ENCODE measurements at regions not wholly inside any gene's neighbourhood (a gene's known extent, or its start where the extent isn't known, plus 50 kb on each side); places are given as distances from the start of the nearest gene placed in this dataset.
"Not testable (repeated sequence)": the region's sequence is repeated elsewhere in the genome, so short reads cannot be mapped to it uniquely, and the experiment has no call there.

DNA sequence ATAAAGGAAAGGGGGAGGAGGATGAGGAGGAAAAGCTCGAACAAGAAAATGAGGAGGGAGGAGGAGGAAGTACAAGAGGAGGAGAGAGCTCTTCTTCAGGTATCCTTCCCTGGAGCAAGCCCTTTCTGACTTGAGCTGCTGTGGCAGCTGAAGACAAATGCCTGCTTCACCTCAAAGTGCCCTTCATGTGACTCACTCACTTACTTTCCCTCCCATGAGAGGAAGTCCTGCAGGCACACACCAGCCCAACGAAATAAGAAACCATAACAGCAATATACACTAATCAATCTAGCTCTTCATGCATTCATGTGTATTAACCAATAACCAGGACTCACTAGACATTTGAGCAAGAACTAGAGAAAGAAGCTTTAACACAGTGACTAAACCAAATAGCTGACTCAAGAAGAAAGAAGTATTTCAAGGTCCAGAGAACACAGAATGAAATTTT, 251.9 kb downstream of the IGSF11 start:
- intact Hi-C loops (cut with micrococcal nuclease) = no loop called here

DNA sequence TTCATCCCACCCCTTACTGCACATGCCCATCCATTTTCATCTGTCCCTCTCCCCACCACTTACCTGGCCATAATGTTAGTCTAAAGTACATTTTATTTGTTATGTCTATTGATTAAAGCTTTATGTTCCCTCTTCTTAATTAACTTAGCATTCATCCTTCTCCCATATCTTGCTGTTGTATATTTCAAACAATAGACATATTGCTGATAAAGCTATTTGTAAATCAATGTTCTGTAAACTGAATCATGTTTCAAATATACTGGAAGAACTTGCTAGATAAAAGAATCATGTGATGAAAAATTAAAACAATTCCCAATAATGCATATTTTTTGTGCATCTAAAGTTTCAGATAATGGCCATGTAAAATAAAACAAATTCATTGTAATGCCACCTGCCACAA, 249.2 kb downstream of the IGSF11 start:
- intact Hi-C loops (cut with micrococcal nuclease) = no loop called here

DNA sequence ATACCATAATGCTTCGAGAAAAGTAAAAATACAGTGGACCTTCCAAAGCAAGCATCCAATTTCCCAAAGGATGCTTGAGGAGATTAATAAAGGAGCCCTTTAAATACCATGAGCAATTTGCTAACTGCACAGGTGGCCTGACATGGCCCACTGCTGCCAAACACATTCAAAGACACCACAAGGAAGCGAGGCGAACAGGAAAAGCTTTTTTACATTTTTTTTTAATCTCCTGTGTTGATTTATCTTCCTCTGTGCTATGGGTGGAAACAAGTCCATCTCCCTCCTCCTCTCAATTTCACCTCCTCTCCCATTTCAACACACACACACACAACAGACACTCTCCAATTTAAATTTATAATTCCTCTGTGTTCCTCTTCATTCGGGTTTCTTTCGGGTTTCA, 243.4 kb downstream of the IGSF11 start:
- intact Hi-C loops (cut with micrococcal nuclease) = no loop called here

DNA sequence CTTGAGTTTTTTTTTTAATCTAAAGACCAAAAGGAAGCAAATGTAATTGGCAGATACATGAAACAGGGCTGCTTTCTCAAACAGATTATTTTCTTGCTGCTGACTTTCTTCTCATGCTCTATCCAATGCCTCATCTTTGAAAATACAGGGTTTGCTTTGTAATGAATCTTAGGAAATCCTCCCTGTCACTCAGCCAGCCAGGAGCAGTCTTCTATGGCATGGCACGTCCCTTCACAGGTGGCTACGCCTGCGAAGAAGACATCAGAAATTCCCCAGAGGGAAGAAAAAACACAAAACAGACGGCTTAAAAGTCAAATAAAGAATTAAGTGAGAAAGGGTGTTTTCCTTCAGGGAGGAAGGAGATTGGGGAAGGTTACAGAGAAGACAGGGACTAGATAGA, 242.5 kb downstream of the IGSF11 start:
- intact Hi-C loops (cut with micrococcal nuclease) = no loop called here

DNA sequence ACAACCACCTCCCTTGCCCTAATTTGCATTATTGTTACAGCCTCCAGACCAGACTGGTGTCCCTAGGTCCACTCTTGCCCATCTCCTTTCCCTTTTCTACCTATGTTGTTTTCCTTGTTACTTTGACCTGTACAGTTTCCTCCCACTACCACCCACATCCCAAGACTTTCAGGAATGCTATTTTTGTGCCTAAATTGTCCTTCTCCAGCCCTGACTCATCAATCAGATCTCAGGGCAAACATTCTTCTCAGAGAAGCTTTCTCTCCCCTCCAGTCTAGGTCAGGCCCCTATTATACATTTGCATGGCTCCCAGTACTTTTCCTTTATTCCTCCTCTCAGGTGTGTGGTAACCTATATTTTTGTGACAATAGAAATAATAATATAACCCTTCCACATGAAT, 241.5 kb downstream of the IGSF11 start:
- intact Hi-C loops (cut with micrococcal nuclease) = no loop called here

DNA sequence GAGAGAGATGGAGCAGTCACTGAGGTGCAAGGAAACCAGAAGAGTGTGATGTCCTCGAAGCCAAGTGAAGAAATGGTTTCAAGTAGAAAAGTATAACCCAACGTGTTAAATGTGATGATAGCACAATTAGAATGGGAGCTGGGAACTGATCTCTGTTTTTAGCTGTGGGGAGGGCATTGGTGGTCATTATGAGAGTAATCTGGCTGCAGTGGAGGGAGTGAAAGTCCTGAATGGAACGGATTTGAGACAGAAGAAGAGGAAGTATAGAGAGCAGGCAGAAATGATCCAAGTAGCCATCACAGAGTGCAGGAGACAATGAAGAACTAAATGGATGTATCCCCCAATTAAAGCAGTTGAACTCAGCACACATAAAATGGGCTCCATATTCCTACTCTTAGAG, 235.3 kb downstream of the IGSF11 start:
- intact Hi-C loops (cut with micrococcal nuclease) = no loop called here

DNA sequence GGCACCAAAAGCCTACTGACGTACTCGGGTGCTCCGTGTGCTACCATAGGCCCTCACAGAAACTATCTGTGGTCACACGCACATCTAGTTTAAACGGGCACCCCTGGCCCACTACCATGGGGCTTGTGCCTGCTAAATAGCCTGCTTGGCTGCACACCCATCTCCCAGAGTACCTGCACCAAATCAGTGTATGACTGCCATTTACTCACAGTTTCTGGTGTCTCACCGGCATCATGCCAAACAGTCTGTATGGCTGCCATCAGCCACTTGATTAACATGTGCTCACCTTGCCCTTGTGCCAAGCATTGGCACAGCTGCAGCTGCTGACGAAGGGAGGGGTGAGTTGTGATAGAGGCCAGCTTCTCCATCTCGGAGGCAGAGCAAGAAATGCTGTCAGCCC, 232.7 kb downstream of the IGSF11 start:
- intact Hi-C loops (cut with micrococcal nuclease) = no loop called here

DNA sequence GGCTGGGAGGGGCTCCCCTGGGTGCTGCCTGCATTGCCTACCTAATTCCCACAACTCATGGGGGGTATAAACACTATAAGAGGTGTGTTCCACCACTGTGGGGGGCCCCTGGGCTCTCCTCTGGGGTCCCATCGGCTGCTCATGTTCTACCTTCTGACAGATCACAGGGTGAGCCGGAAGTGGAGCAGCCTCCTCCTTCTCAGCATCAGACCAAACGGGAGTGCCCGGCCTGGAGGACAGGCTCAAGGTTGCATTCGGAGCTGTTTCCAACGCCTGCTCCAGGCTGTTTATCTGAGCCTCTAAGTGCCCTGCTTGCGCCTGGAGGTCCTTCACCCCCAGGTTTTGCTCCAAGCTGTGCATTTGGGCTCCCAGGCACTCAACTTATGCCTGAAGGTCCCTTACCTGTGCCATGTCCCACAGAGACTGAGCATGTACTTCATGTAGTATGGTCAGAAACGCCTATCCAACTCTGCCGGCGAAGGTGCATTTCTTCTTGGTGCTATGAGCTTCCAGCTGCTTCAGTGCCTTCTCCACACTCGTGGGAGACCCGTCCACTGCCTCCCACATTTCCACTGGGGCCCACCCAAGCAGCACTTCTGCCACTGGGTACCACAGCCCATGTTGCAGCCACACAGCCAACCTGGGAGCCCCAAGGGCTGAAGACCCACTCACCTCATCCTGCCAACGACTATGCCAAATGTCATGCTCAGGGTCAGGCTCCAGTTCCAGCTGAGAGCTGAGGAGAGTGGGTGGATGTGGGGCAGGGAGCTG, 232.1 kb downstream of the IGSF11 start:
- intact Hi-C loops (cut with micrococcal nuclease) = no loop called here

DNA sequence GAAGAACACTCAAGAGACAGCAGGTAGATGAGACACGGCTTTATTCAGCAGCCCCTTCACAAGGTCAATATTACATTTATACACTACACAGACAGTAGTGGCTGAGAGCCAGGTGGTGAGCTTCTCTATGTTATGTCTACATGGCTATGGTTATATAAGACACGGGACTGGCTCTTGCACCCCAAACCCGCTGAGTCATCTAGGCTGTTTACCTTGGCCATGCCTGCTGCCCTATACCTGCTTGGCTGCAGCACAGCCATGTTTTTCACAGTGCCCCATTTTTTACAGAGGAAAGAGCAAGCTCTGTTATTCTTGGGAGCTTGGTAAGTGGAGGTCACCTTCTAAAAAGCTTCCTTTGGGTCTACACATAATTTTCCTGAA, 231.6 kb downstream of the IGSF11 start:
- intact Hi-C loops (cut with micrococcal nuclease) = no loop called here

DNA sequence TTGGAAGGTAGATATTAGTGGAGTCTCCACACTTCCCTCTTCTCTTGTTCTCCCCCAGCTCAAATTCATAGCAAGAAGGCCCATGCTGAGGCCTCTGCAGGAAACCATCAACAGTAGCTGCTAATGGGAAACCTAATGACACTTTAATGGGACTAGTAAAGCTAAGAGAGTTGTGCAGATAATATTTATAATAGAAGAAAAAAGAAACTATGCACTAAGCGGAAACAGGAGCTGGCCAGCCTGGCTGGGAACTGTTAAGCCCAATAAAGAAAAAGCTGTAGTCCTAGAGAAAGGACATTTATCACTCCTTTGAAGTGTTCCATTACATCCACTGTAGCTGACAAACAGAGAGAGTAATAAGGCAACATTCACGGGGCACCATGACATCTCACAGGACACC, 229.6 kb downstream of the IGSF11 start:
- intact Hi-C loops (cut with micrococcal nuclease) = no loop called here

DNA sequence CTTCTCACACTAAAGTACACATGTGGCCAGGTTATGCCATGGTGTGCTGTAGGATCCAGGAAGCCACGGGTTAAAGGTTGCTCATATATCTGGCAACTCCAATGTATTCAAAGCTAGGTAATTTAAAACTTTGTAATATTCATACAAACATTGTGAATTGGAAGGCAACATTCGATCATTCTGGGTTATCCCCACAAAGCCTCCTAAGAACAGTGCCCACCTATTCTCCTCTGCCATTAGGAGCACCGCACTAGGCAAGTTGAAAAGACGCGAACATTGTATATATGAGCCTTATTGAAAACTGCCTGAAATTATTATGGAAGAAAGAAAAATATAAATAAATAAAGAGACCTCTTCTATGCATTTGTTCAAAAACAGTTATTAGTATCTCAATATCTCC, 228.2 kb downstream of the IGSF11 start:
- intact Hi-C loops (cut with micrococcal nuclease) = no loop called here

DNA sequence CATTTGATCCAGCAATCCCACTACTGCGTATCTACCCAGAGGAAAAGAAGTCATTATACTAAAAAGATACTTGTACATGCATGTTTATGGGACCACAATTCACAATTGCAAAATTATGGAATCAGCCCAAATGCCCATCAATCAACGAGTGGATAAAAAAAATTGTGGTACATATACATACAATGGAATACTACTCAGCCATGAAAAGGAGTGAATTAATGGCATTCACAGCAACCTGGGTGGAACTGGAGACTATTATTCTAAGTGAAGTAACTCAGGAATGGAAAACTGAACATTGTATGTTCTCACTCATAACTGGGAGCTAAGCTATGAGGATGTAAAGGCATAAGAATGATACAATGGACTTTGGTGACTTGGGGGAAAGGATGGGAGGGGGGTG, 227.3 kb downstream of the IGSF11 start:
- intact Hi-C loops (cut with micrococcal nuclease) = not testable (repeated sequence)

DNA sequence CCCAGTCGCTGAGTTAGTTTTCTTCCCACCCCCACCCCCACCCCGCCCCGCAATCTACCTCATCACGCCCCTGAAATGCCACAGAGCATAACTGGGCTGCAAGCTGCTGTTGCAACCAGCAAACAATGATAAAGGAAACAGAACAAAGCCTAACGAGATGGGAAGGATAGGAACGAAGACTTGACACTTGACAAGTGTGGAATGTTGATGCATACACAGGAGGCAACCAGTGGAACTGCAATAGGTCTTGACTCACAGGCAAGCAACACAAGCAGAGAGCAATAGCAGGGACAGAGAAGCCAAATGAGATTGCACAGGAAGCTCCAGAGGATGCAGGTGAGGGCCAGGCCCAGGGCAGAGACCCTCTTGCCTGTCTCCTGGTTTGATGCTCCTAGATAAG, 225.9 kb downstream of the IGSF11 start:
- intact Hi-C loops (cut with micrococcal nuclease) = no loop called here

DNA sequence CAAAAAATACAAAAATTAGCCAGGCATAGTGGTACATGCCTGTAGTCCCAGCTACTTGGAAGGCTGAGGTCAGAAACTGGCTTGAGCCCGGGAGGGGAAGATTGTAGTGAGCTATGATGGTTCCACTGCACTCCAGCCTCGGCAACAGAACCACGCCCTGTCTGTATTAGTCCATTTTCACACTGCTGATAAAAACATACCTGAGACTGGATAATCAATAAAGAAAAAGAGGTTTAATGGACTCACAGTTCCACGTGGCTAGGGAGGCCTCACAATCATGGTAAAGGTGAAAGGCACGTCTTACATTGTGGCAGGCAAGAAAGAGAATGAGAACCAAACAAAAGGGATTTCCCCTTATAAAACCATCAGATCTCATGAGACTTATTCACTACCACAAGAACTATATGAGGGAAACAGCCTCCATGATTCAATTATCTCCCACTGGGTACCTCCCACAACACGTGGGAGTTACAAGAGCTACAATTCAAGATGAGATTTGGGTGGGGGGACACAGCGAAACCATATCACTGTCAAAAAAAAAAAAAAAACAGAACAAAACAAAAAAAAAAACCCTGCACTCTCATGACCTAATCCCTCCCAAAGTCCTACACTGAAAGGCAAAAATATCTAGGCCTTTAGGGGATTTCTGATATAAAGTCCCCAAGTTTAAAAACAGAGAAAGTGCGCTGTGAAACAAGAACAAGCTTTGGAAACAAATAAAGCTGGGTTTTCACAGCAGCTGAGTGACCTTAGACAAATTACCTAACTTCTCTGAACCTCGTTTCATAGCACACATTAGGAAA, 224.7 kb downstream of the IGSF11 start:
- intact Hi-C loops (cut with micrococcal nuclease) = no loop called here

DNA sequence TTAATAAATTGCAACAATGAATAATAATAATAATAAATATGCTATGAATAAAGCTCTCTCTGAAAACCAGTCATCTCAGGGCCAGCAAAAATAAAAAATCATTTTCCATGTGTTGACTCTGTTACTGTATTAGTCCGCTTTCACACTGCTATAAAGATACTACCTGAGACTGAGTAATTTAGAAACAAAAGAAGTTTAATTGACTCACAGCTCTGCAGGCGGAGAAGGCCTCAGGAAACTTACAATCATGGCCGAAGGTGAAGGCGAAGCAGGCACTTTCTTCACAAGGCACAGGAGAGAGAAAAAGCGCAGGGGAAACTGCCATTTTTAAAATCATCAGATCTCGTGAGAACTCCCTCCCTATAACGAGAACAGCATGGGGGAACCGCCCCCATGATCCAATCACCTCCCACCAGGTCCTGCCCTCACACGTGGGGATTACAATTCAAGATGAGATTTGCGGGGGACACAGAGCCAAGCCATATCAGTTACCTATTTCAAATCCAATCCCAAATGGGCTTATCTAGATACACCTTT, 224.1 kb downstream of the IGSF11 start:
- intact Hi-C loops (cut with micrococcal nuclease) = no loop called here

DNA sequence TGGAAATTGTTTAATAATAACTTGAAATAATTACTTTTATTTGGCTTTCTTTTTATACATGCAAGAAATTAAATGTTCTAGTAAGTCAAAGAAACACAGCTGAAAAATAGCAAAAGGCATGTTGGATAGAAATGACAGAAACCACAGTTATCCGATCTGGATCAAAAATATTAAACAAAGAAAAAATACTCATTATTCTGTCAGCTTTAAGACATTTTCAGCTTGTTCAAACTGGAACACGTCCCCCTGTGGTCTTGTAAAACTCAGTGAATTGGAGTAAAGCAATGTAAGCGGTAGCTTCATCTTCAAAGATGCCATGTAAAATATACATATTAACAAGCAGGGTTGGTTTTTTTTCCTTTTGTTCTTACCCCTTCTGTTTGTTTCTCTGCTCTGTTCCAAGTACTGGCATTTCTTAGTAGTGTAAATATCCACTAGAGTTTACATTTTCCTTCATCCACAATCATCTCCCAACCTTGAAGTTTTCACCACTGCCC, 223.4 kb downstream of the IGSF11 start:
- intact Hi-C loops (cut with micrococcal nuclease) = no loop called here

DNA sequence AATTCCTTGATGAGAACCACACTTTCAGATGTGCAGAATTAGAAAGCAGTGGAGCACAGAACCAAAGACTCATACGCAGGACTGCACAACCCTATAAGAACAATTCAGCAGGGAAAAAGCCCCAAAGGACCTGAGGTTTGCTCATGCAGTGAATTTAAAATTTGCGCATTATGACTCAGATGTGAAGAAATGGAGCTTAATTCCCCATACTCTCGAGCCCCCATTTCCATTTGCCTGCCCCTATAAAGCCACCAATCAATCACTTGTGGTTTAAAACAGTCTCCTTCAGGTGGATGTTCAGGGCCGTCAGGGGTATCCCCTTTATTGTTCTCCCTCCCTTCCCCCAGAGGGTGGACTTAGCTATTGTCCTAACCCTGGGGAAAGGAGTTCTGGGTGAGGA, 221.2 kb downstream of the IGSF11 start:
- intact Hi-C loops (cut with micrococcal nuclease) = no loop called here

DNA sequence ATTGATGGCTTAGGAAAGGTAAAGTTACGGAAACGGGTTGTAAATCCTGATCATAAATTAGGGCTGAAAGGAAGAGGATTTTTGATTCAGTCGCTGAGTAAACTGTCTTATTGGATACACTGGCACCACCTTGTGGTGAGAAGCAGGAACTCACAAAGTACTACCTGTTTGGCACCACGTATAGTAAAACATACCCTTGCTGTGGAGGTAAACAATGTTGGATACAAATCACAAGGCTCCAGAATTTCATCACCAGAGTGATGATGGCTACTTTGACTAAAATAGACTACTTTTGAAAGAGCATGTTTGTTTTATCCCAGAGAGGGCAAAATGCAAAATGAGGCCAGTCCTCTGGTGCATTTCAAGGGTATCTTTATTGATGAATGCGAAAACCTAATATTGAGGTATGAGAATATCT, 216.9 kb downstream of the IGSF11 start:
- intact Hi-C loops (cut with micrococcal nuclease) = no loop called here

DNA sequence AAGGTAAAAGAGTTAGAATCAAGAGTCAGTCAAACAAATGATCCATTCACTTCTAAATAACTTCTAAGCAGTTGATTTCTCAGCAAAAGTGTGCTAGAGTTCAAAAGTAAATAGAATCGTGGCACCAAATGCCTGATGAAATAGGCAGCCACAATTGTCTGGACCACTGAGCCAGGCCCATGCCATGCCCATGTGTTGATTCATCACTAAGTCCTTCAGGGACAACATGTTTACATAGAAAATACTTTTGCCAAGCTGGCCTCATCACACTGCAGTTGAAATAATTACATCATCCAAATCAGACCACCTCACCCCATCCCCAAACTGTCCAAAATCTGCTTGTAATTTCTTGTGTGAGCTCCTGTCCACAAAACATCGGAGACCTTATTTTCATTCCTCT, 216.3 kb downstream of the IGSF11 start:
- intact Hi-C loops (cut with micrococcal nuclease) = no loop called here

DNA sequence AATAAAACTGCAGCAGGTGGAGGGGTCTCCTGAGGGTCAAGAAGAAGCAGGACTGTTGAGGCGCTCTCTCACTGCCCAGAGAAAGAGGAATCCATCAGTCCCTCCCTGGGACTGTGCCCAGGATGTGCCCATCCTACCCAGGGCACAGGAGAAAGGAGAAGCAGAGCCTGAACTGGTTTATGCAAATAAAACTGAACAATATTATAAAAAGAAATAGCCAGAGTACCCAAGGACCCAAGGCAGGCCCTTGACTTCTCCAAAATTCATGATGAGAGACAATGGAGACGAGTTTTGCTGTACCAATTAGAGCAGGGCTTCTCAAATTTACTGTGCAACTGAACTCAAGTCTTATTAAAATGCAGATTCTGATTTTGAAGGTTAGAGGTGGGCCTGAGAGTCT, 211.0 kb downstream of the IGSF11 start:
- intact Hi-C loops (cut with micrococcal nuclease) = no loop called here

DNA sequence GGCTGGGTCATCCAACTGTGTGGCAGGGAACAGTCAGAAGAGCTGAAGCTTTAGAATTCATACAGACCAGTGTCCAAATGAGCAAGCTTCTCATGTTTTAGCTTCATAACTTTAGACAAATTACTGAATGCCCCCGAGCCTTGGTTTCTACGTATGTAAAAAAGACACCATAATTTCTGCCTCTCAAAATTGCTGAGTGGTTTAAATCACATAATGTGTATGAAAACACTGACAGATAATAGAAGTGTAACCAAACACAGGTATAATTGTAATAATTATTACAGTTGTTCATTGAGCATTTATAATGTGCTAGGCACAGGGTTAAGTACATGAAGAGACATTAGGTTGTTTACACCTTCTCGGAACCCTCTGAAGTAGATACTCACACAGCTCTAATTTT, 207.2 kb downstream of the IGSF11 start:
- intact Hi-C loops (cut with micrococcal nuclease) = no loop called here

DNA sequence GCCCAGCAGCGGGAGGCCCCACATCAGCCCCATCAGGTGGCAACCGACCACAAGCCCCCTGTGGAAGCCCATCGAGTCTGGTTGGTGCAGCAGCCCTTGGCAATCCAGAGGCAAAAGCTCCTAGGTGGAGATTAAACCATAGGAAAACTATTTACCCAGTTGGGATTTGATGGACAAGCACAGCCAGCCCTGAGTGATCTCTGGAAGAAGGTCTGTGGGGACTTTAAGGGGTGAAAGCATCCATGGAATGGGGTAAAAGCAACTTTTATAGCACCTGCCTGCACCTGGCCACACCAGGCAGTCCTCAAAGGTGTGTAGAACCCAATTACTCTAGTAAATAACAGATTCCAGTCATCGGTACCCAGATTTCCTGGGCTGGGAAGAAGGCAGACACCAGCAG, 206.3 kb downstream of the IGSF11 start:
- intact Hi-C loops (cut with micrococcal nuclease) = no loop called here

Data from T-helper 1 cell treated with Interleukin-12 subunit alpha and Interleukin-12 subunit beta and Interleukin-4 antibody, amounts not matched to agents 30 ng/mL and 1 ng/mL, for 36 hours (primary cell).